ENCODE measurements at regions not wholly inside any gene's neighbourhood (a gene's known extent, or its start where the extent isn't known, plus 50 kb on each side); places are given as distances from the start of the nearest gene placed in this dataset.

GRCh38 chr19:28444362-28444761 lies 768.6 kb downstream of the UQCRFS1 start:
- Histone ChIP-seq H3K14ac (ENCODE audit: insufficient read depth, low read length) (no peak overlapping the region), H2BK15ac (ENCODE audit: low read depth, low read length) (no peak overlapping the region), H4K8ac (replicated peaks; ENCODE audit: insufficient read length, low read depth, low read length) (no peak overlapping the region), H3T11ph (ENCODE audit: low read length) (no peak overlapping the region), H3K4ac (ENCODE audit: low read depth, low read length) (no peak overlapping the region), H3K18ac (ENCODE audit: insufficient read length, low read depth, low read length) (no peak overlapping the region), H3K27me3 (ENCODE audit: insufficient read depth, low read length) (no peaks in the 10 kb centered on the region), H4K20me1 (ENCODE audit: control insufficient read depth, insufficient read depth, insufficient read length) (no peaks in the 10 kb centered on the region), H2BK12ac (ENCODE audit: insufficient read length, low read depth, low read length) (no peak overlapping the region), H3K79me2 (ENCODE audit: insufficient read depth, low read length) (no peaks in the 10 kb centered on the region), H2BK20ac (ENCODE audit: low read depth, low read length, poor library complexity, severe bottlenecking) (no peak overlapping the region), H2AFZ (ENCODE audit: low read length) (no peak overlapping the region), H3K4me2 (ENCODE audit: insufficient read depth, insufficient read length, low read length) (no peak overlapping the region), H3K23me2 (ENCODE audit: insufficient read length, low read depth, low read length, poor library complexity, severe bottlenecking) (no peaks in the 10 kb centered on the region), H3K9ac (ENCODE audit: extremely low read depth, insufficient read length, low read length) (no peak overlapping the region), H3K56ac (ENCODE audit: insufficient read length, low read depth, low read length) (no peak overlapping the region), H3K4me1 (ENCODE audit: insufficient read depth, low read length) (peaks cover 7% of the 10 kb centered on the region; the same call in 1 of the 2 replicates), H3K9me3 (ENCODE audit: control insufficient read depth, low read depth, low read length) (no peaks in the 10 kb centered on the region), H3K79me1 (ENCODE audit: insufficient read depth, low read depth, low read length, poor library complexity, severe bottlenecking) (no peaks in the 10 kb centered on the region), H2AK5ac (ENCODE audit: insufficient read length, low read length) (no peak overlapping the region), H2BK5ac (ENCODE audit: insufficient read length, low read length) (no peak overlapping the region), H2BK120ac (ENCODE audit: low read depth, low read length, poor library complexity, severe bottlenecking) (no peak overlapping the region), H3K27ac (ENCODE audit: insufficient read length, low read depth, low read length) (no peak overlapping the region), H4K91ac (ENCODE audit: insufficient read length, low read depth, low read length) (no peak overlapping the region), H4K5ac (ENCODE audit: insufficient read length, low read depth, low read length) (no peak overlapping the region), H3K23ac (ENCODE audit: insufficient read length, low read depth, low read length) (no peak overlapping the region)
- H3K9me3 Mint-ChIP-seq: peaks cover 2 to 6% of the 10 kb centered on the region in 2 experiments; a peak in 2 of 5 replicates
- H3K27me3 Mint-ChIP-seq (ENCODE audit: low read depth): peaks cover 2% of the 10 kb centered on the region
- no peak overlapping the region for H3K4me3 Mint-ChIP-seq
- TF ChIP-seq, protein P1, sequence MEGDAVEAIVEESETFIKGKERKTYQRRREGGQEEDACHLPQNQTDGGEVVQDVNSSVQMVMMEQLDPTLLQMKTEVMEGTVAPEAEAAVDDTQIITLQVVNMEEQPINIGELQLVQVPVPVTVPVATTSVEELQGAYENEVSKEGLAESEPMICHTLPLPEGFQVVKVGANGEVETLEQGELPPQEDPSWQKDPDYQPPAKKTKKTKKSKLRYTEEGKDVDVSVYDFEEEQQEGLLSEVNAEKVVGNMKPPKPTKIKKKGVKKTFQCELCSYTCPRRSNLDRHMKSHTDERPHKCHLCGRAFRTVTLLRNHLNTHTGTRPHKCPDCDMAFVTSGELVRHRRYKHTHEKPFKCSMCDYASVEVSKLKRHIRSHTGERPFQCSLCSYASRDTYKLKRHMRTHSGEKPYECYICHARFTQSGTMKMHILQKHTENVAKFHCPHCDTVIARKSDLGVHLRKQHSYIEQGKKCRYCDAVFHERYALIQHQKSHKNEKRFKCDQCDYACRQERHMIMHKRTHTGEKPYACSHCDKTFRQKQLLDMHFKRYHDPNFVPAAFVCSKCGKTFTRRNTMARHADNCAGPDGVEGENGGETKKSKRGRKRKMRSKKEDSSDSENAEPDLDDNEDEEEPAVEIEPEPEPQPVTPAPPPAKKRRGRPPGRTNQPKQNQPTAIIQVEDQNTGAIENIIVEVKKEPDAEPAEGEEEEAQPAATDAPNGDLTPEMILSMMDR (conservative IDR thresholded peaks at IDR 0.05): no peak
- H3K27ac Mint-ChIP-seq: no peak overlapping the region; a peak in 1 of 7 replicates
- peaks cover 0 to 7% (median 4%) of the 10 kb centered on the region in 3 experiments; a peak in 3 of 7 replicates for H3K36me3 Mint-ChIP-seq (ENCODE audit: insufficient read depth in 1 of 3, low read depth in 3 of 3)
- peaks cover 42 to 47% of the 10 kb centered on the region in 2 experiments for H3K4me1 Mint-ChIP-seq
- DNase-seq: no peak
- WGBS (ENCODE audit: extremely low coverage, insufficient read length, low lambda C conversion rate): no CpG with 5 or more reads among the region's 4 CpGs
